ENCODE measurements at regions not wholly inside any gene's neighbourhood (a gene's known extent, or its start where the extent isn't known, plus 50 kb on each side); places are given as distances from the start of the nearest gene placed in this dataset.

GRCh38 chr5:124663101-124663506, 83.3 kb downstream of the ZNF608 start:
- peak; percentile 45 for DNase-seq (ENCODE audit: low spot score)

GRCh38 chr5:124662181-124662781, 84.2 kb downstream of the ZNF608 start:
- DNase-seq (ENCODE audit: low spot score): no peak

- DNase-seq (ENCODE audit: low spot score): peak; percentile 68
Measured at GRCh38 chr5:124661317-124662141, 84.9 kb downstream of the ZNF608 start.

- DNase-seq (ENCODE audit: low spot score): no peak
Measured at GRCh38 chr5:124660229-124661093, 86.0 kb downstream of the ZNF608 start.

GRCh38 chr5:124659798-124660197, 86.6 kb downstream of the ZNF608 start:
- DNase-seq (ENCODE audit: low spot score): no peak

DNA sequence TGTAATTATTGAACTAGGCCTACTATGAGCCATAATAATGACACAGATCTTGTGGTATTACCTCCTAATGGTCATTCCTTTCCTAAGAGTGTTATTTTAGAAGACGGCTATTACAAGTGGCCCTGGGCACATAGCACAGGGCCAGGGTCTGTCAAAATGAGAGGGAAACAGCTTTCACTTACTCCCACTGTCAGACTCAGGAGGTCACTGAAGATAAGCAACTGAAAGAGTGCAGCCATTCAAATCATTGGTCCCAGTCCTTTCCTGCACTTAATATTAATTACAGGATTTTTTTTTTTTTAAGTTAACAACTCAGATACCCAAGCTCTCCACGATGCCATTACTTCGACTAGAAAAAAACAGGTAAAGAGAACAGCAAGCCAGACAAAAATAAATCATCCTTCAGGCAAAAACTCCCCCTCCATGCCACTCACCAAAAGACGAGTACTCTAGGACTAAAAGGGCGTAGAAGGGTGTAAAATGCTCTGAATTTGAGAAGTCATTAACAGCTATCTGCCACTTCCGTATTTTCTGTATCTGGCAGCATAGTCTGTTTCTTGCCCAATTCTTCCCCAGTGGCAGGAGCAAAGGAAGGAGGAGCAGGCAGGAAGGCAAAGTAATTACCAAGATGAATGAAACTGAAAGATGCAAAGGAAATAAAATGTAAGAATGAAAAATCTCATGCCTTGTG, 87.4 kb downstream of the ZNF608 start:
- no peak for DNase-seq (ENCODE audit: low spot score)

DNA sequence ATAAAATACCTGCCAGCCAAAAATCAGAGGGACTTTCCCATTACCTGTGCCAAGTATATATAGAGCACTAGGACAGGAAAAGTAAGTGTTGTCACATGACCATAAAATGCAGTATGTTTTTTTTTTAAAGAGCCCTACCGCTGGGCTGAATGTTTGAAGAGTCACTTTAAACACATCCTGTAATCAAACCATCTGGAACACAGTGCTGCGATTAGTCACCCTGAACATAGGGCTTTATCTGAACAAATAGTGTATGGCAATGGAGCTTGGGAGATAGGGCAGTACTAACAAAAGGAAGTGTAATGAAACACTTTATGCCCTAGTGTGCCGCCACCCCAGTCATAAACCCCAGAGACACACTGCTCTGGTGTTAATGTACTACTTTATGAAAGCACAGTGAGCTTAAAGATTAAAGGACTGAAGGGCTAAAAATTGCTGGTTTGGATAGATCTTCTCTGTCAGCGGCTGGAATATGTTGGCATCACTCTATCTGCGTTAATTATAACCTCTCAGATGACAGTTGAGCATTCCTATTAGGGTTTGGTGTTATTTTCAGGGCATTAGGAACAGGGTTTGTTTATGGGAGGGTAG, 90.4 kb downstream of the ZNF608 start:
- DNase-seq (ENCODE audit: low spot score): no peak

- no peak for DNase-seq (ENCODE audit: low spot score)
Measured at GRCh38 chr5:124655251-124655917, 91.1 kb downstream of the ZNF608 start.

DNA sequence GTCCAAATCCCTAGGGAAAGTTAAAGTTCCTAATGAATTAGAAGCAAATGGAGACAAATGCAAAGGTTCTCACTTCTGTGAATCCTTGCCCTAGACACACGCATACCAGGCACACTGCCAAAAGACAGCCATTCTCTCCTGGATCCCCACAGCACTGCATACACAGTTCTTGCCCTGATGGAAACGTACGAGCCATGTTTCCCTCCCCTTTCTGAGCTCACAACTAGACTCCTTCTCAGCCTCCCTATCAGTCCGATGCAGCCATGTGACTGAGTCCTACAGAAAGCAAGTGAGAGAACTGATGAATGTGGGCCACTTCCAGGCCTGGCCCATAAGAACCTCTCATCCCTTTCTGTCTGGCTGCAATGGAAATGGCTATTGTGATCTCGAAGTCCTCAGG, 92.0 kb downstream of the ZNF608 start:
- DNase-seq (ENCODE audit: low spot score): no peak

DNA sequence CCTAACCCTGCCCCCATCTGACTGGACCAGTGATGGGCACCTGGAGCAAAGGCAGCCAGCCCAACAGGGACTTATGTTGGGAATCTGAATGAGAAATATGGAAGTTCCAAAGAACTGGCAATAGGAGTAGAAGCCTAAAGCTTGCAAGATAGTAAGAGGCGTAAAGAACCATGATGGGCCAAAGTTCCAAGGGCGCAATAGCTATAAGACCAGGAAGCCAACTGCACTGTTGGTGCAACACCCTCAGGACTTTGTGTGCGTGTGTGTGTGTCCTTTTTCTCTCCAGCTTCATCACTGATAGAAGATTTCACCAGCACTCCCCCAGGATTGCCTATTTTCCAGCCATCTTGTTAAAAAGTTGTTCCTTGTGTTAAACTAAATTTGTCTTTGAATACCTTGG, 92.8 kb downstream of the ZNF608 start:
- DNase-seq (ENCODE audit: low spot score): no peak

GRCh38 chr5:124652892-124653441, 93.5 kb downstream of the ZNF608 start:
- no peak for DNase-seq (ENCODE audit: low spot score)

DNA sequence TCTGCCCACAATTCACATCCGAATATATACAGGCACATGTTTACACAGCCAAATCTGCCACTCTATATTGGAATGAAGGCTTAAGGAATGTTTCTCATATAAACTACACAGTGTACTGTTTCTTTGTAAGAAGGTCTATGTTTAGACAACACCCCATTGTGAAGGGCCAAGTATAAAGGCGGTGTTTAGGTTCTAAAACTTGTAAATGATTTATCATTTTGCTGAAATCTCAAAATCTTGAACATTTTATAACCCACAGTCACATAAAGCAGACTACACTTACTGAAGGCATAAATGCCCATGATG, 94.0 kb downstream of the ZNF608 start:
- no peak for DNase-seq (ENCODE audit: low spot score)

DNA sequence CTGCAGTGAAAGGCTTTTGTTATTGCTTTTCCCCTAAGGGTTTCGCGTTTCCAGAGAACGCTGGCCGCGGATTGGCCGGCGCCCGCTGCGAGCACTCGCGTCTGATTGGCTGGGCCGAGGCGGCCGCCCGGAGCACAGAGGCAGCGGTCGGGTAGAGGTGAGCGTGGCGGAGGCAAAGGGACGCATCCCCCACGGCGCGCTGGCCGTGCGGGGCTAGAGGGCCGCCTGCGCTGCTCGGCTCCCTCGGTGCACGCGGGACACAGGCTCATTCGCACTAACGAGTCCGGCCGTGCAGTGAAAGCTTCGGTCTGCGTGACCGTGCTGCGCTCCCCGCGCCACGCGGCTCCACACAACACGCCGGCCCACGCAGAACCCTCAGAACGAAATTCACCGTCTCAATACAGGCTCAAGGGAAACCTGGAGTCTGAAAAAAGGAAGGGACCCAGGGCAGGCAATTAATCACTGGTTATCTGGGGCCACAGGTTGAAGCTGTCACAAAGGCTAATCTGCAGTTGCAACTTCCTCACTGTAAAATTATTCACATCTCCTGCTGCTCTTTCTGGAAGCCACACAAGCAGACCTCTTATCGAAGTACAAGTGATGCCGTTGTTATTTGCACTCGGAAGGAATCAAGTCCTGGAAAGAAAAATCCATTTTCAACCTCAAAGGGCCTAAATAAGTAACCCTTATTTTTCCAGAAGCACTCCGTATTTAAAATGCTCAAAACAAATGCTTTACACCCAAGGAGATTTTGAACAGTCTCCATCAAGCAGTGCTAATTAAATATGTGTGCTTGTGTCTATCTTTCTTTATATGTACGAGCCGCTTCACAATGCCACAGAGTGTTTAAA, 94.6 kb downstream of the ZNF608 start:
- DNase-seq (ENCODE audit: low spot score): no peak

- peak; percentile 48 for DNase-seq (ENCODE audit: low spot score)
Measured at GRCh38 chr5:124650951-124651662, 95.3 kb downstream of the ZNF608 start.

- no peak for DNase-seq (ENCODE audit: low spot score)
Measured at GRCh38 chr5:124650147-124650561, 96.3 kb downstream of the ZNF608 start.

GRCh38 chr5:124649491-124650146, 96.8 kb downstream of the ZNF608 start:
- no peak for DNase-seq (ENCODE audit: low spot score)

GRCh38 chr5:124648902-124649467, 97.5 kb downstream of the ZNF608 start:
- DNase-seq (ENCODE audit: low spot score): no peak

GRCh38 chr5:124647352-124647751, 99.1 kb downstream of the ZNF608 start:
- DNase-seq (ENCODE audit: low spot score): no peak

- no peak for DNase-seq (ENCODE audit: low spot score)
Measured at GRCh38 chr5:124645396-124645795, 101.0 kb downstream of the ZNF608 start.

All from COLO829 (cell line).